ENCODE measurements at regions not wholly inside any gene's neighbourhood (a gene's known extent, or its start where the extent isn't known, plus 50 kb on each side); places are given as distances from the start of the nearest gene placed in this dataset.
"Not testable (repeated sequence)": the region's sequence is repeated elsewhere in the genome, so short reads cannot be mapped to it uniquely, and the experiment has no call there.

DNA sequence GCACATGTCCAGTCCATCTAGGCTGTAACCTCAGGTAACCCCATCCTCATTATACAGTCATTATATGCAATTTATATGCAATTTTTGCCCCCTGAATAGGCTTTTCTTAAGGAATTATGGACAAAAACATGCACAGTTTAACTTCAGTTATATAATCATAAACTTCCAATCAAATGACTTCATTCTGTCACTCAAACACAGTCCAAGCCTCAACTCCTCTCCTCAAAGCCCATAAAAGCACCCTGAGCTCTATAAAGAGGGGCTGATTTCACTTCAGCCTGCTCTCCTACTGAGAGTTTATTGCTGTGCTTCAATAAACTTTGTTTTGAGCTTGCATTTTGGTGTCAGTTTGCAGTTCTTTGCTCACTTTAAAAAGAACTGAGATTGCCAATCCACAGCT is 1805.5 kb downstream of the BRINP3 start:
- no peak for DNase-seq

DNA sequence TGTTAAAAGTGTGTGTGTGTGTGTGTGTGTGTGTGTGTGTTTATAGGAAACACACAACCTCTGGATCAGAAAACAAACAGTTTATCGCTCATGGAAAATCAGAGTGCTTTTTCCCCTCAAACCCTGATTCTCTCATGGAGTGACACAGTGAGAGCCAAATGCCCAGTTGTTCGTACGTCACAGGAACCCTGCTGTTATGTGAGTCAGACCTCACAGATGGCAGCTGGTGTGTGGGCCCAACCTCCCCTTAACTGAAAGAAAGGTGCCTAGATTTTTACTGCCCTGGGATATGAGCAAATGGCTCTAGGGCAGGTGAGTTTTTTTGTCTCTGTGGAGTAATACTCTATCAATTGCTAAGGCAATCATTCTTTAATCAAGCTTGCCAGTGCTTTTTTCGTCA is 1788.1 kb downstream of the BRINP3 start:
- no peak for DNase-seq

DNA sequence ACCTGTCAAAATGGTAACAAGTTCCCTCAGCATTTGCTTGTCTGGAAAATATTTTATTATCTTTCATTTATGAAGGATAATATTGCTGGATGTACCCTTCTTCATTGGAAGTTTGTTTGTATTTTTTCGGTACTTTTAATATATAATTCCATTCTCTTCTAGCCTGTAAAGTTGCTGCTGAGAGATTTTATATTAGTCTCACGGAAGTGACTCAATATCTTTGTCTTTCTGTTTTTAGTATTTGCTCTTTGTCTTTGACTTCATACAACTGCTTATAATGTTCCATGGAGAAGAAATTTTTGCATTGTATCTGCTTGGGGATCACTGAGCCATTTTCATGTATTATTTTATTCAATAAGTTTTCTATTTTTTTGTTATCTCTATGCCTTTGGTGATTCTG is 1777.5 kb downstream of the BRINP3 start:
- DNase-seq, result no peak

DNA sequence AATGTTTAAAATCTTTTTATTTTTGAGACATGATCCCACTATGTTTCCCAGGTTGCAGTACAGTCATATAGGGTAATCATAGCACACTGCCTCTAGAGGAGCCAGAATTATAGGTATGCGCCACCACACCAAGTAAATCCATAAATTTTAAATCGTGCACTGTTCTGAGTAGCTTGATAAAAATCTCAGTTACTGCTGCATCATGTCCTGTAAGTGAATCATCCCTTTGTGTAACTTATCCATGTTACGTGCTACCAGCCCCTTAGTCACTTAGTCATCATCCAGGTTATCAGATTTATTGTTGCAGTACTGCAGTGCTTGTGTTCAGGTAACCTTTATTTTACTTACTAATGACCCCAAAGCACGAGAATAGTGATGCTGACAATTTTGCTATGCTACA is 1770.9 kb downstream of the BRINP3 start:
- DNase-seq, result no peak

DNA sequence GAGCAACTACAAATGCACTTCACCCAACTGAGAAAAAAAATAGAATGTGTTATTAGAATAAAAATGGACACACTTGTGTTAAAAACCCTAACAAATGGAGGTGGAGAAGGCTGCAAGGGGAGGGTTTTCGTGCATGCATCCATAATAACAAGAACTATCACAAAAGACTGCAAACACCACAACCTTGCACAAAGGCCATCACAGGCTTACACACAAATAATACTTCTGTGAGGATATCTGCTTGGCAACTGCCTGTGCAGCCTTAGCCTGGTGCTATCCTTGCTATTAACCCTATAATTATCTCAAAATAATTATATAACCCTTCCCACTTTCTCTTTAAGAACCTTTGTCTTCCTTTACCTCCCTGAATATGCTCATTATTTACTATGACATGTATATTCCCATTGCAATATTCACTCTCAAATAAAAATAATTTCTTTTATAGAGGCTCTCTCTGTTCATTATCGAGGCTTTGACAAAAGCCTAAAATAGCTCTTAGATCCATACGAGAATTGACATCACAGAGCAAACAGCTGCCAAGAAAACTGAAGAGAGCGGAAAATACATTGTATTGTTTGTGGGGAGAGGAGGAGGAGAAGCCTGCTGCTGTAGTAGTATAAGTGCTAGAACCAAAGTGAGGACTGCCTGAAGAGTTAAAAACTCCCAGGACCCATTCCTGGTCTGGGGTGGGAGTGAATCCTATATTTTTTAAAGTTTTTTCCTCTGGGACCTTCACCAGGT is 1768.7 kb downstream of the BRINP3 start:
- DNase-seq, result no peak

DNA sequence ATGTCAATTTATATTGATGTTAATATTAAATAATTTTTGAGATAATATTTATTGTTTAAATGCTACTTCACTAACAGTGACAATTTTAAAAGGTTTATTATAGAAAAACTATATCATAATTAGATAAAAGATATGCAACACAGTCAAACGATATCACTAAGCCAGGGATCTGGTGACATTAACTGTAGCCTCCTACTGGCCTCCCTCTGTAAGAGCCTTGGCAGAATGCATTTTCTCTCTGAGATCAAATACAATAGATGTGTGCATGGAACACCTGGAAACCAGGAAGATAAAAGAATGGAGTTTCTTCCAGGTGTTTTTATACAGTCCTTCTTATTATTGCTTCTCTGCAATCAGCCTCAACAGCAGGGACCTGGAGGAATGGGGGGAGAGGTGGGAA is 1762.1 kb downstream of the BRINP3 start:
- DNase-seq, result no peak

DNA sequence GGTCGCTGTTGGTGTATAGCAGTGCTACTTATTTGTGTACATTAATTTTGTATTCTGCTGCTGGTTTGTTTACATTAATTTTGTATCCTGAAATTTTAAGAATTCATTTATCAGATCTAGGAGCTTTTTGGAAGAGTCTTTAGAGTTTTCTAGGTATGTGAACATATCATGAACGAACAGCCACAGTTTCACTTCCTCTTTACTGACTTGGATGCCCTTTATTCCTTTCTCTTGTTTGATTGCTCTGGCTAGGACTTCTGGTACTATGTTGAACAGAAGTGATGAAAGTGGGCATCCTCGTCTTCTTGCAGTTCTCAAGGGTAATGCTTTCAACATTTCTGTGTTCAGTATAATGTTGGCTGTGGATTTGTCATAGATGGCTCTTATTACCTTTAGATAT is 1757.9 kb downstream of the BRINP3 start:
- DNase-seq, result no peak

DNA sequence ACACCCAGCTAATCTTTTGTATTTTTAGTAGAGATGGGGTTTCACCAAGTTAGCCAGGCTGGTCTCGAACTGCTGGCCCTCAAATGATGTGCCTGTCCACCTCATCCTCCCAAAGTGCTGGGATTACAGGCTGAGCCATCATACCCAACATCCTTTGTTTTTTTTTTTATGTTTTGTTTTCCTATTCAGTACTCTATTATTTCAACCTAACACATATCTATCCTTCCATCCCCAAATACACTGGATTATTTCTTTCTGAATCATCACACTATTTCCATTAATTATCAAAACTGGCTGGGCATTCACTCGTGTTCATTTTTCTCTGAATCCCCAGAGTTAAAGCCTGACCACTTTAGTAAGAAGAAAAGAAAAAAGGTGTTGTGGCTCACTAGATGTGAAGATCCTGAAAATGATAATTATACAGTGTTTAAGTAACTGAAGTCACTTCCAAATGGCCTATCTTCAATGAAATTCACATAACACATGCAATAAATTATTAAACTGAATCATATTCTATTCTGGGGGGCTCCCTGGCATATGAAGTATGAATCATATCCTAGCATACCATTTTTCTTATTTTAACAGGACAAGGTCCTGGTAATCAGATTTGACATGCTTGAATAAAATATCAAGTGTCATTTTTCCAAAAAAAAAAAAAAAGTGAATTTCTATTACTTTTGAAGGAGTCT is 1754.2 kb downstream of the BRINP3 start:
- no peak for DNase-seq

DNA sequence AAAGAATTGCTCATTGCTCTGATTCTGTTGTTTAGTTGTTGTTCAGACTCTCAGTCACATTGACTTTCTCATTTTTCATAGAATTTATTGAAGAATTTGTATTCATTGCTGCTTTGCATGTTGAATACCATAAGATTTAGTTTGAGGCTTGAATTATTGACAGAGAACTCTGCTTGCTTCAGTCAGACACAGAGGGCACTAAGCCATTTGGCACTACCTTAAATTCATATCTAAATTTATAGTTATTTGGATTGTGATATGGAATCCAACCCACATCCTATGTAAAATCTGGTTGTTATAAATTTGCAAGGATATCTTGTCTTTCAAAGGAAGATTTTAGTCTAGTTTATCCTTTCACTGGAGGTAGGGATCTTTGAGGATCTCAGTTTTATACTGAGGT is 1748.6 kb downstream of the BRINP3 start:
- DNase-seq, result no peak

DNA sequence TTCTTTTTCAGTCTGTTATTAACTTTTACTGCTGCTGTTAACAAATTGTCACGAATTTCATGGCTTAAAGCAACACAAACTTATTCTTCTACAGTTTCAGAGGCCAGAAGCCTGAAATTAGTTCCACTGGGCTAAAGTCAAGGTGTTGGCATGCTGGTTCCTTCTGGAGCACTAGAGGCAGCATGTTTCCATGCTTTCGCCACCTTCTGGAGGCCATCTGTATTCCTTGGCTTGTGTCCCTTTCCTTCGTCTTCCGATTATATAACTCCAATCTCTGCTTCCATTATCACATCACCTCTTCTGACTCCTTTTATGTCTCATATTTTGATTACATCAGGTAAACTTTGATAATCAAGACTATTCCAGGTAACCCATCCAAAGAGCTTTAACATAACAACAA is 1742.1 kb downstream of the BRINP3 start:
- no peak for DNase-seq

DNA sequence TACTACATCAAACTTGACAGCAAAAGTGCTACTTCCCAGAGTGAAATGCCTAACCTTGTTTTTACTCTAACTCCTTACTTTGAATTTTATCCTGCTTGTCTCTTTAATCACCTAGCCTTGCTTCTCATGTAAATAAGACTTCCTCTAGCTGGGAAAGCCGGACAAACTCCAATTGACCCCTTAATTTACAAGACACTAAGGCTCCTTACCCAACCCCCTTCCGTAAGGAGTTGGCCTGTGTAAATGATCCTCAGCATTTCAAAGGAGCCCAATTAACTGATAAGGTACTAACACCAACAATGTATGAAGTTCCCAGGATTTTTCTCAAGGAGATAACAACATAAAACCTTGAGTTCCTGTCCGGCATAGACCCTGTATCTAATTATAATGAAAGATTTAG is 1728.4 kb downstream of the BRINP3 start:
- not testable (repeated sequence) for DNase-seq

DNA sequence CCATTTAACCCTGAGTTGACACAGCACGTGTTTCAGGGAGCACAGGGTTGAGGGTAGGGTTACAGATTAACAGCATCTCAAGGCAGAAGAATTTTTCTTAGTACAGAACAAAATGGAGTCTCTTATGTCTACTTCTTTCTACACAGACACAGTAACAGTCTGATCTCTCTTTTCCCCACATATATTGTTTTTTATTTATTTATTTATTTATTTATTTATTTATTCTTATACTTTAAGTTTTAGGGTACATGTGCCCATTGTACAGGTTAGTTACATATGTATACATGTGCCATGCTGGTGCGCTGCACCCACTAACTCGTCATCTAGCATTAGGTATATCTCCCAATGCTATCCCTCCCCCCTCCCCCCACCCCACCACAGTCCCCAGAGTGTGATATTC is 1725.6 kb downstream of the BRINP3 start:
- not testable (repeated sequence) for DNase-seq

DNA sequence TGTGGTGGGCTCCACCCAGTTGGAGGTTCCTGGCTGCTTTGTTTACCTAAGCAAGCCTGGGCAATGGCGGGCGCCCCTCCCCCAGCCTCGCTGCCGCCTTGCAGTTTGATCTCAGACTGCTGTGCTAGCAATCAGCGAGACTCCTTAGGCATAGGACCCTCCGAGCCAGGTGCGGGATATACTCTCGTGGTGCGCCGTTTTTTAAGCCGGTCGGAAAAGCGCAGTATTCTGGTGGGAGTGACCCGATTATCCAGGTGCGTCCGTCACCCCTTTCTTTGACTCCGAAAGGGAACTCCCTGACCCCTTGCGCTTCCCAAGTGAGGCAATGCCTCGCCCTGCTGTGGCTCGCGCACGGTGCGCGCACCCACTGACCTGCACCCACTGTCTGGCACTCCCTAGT is 1719.9 kb downstream of the BRINP3 start:
- not testable (repeated sequence) for DNase-seq

DNA sequence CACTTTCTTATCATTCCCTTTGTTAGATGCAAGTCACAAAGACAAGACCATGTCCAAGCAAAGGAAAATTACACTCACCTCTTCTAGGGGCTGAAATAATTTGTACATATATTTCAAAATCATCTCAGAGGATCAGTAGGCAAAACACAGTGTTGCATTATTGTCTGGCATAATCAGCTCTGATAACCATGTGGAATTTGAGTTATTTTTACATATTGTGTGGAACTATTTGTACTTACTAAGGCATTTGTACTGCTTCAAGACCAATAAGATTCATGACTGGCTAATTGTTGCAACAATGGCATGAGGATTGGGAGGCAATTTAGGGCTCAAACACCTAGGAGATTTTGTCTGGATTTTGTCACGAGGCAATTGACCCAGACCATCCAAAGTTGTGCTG is 1716.4 kb downstream of the BRINP3 start:
- DNase-seq, result no peak

DNA sequence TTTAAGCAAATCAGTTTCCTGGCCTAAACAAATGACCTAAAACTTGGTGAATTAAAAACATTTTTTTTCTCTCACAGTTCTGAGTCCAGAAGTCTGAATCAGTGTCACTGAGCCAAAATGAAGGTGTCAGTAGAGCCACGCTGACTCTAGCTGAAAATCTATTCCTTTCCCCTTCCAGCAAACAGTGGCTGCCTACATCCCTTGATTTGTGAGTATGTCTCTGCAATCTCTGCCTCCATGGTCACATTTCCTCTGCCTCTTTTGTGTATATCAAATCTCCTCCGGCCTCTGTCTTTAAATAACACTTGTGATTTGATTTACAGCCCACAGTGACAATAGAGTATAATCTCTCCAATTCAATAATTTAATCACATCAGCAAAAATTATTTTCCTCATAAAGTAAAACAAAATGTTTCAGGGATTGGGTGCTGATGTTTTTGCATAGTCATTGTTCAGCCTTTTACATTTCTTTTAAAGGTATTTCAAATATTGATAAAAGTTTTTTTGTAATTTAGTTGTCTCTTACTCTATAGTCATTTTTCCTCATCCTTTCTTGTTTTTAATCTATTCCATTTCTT is 1715.4 kb downstream of the BRINP3 start:
- DNase-seq, result no peak

DNA sequence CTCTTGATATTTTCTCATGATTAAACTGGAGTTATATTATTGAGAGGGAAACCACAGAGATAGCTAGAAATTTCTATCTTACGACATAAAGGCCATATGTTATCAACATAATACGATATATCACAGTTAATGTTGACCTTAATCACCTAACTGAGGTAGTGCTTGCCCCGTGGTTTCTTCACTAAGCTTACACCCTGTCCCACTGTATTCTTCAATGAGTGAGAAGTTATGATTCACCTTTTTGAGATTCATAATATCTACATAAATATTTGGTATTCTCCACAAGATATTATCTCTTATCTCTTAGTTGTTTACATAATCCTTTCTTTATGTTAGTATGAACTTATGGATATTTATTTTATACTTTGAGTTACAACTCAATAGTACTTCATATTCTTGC is 1714.1 kb downstream of the BRINP3 start:
- no peak for DNase-seq

DNA sequence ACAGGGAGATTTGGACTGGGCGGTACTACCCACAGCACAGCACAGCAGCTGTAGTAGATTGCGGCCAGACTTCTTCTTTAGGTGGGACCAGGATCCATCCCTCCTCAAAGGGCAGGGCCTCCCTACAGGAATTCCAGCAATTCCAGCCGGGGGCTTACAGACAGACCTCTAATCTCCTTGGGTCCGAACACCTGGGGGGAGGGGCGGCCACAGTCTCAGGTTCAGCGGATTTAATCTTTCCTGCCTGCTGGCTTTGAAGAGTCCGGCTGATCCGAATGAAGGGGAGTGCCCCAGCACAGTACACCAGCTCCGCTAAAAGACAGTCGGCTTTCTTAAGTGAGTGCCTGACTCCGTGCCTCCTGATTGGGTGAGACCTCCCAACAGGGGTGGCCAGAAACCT is 1708.5 kb downstream of the BRINP3 start:
- no peak for DNase-seq

DNA sequence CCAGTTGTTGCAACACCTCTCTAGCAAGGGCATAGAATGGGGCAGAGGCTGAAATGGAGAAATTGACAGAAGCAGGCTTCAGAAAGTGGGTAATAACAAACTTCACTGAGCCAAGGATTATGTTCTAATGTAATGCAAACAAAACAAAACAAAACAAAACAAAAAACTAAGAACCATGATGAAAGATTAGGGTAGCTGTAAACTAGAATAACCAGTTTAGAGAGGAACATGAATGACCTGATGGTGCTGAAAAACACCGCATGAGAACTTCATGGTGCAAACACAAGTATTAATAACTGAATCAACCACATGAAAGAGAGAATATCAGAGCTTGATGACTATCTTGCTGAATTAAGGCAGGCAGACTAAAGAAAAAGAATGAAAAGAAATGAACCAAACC is 1707.7 kb downstream of the BRINP3 start:
- DNase-seq, result no peak

DNA sequence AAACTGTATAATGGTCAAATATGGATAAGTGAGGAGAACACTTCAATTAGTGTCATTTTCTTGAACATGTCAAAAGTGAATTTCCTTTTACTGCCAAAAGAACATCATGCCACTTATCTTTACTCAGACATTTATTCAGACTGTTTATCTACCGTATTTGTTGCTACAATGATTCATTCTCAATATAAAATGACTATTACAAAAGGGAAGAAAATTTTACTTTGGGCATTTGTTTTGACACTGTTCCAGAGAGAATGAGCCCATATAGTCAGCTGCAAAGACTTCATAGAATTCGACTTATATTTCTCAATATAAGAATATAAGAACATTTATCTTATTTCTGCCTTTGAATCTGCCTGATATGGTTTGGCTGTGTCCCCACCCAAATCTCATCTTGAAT is 1699.1 kb downstream of the BRINP3 start:
- DNase-seq, result no peak

DNA sequence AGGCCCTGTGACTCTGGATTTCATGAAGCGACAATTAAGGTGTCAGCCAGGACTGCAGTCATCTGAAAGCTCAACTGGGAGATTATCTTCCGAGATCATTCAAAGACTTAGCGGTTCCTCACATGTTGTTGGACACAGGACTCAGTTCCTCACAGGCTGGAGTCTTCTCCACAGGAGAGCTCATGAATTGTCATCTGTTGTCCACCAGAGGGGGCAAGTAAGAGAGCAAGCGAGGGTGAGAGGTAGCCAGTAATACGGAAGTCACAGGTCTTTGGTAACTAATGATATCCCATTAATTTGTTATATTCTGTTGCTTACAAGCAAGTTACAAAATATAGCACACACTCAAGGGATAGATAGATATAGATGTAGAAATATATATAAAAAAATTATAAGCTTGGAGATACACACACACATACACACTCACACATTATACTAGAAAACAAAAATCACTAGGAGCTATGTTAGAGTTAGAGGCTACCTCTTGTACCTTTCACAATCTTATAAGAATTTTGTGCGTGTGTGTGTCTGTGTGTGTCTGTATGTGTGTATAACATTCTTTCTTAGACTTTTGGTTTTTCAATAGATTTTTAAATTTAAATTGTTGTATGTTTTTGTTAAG is 1695.3 kb downstream of the BRINP3 start:
- DNase-seq, result no peak

DNA sequence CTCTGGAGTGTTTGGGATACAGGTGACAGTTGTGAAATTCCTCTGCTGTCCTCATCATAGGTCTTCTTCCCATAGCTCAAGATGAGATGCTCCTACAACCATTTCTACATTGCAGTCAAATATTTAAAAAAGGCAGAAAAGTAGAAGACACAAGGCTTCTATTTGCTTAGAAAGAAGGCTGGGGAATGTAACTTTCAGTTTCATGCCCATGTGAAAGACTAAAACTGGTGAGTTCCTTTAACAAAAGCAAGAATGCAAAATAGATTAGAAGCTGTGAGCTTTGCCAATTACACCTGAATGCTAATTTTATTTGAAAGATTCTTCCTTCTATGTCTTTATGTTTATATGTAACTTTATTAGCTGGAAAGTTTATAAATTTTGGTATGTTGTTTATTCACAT is 1682.7 kb downstream of the BRINP3 start:
- no peak for DNase-seq

DNA sequence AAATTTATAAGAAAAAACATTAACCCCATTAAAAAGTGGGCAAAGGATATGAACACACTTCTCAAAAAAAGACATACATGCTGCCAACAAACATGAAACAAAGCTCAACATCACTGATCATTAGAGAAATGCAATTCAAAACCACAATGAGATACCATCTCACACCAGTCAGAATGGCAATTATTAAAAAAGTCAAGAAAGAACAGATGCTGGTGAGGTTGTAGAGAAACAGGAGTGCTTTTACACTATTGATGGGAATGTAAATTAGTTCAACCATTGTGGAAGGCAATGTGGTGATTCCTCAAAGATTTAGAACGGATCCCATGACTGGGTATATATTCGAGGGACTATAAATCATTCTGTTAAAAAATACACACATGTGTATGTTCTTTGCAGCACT is 1665.5 kb downstream of the BRINP3 start:
- DNase-seq, result not testable (repeated sequence)

DNA sequence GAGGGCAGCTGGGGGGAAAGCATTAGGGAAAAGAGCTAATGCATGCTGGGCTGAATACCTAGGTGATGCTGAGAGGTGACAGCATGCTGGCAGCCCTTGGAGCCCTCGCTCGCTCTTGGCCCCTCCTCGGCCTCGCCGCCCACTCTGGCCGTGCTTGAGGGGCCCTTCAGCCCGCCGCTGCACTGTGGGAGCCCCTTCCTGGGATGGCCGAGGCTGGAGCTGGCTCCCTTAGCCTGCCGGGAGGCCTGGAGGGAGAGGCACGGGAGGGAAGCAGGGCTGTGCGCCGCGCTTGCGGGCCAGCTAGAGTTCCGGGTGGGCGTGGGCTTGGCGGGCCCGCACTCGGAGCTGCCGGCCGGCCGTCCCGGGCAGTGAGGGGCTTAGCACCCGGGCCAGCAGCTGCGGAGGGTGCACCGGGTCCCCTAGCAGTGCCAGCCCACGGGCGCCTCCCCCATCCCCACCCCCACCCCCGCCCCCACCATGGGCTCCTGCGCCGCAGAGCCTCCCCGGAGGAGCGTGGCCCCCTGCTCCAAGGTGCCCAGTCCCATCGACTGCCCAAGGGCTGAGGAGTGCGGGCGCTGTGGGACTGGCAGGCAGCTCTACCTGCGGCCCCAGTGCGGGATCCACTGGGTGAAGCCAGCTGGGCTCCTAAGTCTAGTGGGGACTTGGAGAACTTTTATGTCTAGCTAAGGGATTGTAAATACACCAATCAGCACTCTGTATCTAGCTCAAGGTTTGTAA is 1664.7 kb downstream of the BRINP3 start:
- DNase-seq, result not testable (repeated sequence)

Measured in stimulated activated CD4-positive, alpha-beta T cell treated with anti-CD3 and anti-CD28 coated beads, Interleukin-15, amount 100 ng/mL, for 24 hours (primary cell).